HG03159 (cell line): ENCODE measurements at regions not wholly inside any gene's neighbourhood (a gene's known extent, or its start where the extent isn't known, plus 50 kb on each side); places are given as distances from the start of the nearest gene placed in this dataset.
"Not testable (repeated sequence)": the region's sequence is repeated elsewhere in the genome, so short reads cannot be mapped to it uniquely, and the experiment has no call there.

Experiments
- ATAC-seq: cut with Tn5 transposase; IDR thresholded peaks from one replicate; pipeline ENCODE4 v1.9.1; 2021; ENCODE audit warnings: mild to moderate bottlenecking, moderate library complexity; ENCODE audit not compliant: unreplicated experiment

DNA sequence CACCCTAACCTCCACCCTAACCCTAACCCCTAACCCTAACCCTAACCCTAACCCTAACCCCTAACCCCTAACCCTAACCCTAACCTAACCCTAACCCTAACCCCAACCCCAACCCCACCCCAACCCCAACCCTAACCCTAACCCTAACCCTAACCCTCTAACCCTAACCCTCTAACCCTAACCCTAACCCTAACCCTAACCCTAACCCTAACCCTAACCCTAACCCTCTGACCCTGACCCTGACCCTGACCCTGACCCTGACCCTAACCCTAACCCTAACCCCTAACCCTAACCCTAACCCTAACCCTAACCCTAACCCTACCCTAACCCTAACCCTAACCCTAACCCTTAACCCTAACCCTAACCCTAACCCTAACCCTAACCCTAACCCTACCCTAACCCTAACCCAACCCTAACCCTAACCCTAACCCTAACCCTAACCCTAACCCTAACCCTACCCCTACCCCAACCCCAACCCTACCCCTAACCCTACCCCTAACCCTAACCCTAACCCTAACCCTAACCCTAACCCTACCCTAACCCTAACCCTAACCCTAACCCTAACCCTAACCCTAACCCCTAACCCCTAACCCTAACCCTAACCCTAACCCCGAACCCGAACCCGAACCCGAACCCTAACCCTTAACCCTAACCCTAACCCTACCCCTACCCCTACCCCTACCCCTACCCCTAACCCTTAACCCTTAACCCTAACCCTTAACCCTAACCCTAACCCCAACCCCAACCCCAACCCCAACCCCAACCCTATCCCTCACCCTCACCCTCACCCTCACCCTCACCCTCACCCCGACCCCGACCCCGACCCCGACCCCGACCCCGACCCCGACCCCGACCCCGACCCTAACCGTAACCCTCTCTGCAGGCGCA is 186.2 kb upstream of the CHL1 start:
- ATAC-seq = not testable (repeated sequence)

DNA sequence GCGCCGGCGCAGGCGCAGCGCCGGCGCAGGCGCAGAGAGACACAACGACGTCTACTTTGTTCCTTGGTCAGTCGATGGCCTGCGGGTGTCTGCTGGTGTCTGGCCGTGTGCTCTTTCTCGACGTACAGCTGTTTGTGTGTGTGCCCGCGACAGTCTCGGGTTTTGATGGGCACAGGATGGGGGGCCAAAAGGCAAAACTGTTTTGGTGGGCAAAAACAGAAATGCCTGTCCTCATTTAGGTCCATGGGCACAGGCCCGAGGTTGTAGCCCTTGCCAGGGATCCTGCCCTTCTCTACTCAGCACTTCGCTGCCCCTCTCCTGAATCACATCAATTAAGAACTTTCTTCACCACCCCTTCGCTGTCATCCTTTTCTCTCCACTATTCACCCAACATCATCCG is 184.8 kb upstream of the CHL1 start:
- ATAC-seq = no peak

DNA sequence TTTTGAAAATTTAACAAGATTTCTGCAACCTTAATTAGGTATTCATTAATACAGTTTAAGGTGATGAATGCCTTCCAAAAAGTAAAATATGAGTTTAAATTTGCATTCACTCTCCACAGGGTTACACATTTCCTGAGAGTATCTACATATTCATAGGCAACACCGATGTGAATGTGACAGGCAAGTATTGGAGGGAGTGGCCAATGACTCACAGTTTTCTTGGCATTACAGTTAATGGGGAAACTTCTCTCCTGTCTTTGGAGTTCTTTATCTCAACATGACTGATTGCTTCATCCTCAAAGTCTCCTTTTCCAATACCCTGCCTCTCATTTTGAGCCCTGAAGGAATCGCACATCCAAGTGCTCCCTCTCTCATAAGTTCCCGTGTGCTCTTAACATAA is 181.9 kb upstream of the CHL1 start:
- no peak for ATAC-seq

DNA sequence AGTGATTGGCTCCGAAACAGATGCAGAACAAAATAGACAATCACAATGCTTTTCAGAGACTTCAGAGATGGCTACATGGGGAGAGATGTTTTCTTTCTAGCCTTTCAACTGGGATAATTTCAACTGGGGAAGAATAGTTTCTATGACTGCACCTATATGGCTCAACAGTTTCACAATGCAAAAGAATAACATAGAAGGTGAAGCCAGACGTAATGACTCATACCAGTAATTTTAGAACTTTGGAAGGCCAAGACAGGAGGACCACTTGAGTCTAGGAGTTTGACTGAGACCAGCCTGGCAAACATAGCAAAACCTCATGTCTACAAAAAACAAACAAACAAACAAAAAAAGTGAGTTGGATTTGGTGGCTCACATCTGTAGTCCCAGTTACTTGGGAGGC is 180.2 kb upstream of the CHL1 start:
- no peak for ATAC-seq

DNA sequence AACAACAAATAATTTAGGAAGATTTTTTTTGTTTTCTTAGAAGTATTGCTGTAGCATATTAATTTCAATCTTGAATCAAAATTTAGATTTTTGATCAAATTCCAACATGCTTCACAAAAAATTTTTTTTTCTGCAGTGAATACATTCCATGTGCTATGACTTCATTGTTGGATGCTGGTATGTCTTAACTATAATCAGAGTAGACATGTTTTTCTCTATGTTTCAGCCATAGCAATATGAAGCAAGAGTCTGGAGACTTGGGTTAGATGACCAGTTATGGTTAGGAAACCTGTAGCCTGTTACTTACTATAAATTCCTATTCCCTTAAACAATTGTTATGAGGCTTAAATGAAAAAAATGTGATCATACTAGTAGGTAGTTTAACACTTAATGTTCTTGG is 176.1 kb upstream of the CHL1 start:
- no peak for ATAC-seq

DNA sequence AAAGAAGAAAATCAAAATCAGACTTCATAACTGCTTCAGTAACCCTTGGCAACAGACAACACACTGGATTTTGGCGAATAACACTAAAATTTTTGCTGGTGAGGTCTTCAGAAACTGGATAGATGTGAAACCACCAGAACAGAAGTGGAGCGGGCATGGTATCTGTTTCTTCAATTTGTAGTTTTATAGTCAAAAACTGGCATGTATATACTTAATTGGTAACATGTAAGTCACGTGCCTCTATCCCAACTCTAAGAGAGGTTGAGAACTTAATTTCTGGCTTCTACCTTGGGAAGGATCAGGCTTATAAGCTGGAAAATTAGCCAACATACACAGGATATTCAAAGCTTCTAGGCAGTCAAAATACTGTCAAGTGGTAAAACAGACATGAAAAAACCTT is 172.6 kb upstream of the CHL1 start:
- no peak for ATAC-seq

DNA sequence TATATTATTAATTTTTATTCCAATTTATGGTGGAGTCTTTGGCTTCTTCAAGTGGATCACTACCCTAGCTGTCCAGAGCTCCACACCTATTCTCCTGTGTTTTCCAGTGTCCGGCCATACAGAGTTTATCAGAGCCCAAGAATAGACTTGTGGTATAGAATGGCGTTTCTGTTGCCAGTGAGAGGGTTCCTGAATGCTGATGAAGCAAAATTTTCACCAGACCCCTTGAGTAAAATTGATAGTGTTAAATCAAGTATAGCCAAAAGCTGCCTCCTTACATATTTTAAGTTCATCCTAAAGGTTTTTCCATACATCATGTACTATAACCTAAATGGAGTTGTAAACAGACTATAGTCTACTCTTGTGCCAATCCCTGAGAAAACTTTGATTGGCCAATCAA is 171.5 kb upstream of the CHL1 start:
- no peak for ATAC-seq

DNA sequence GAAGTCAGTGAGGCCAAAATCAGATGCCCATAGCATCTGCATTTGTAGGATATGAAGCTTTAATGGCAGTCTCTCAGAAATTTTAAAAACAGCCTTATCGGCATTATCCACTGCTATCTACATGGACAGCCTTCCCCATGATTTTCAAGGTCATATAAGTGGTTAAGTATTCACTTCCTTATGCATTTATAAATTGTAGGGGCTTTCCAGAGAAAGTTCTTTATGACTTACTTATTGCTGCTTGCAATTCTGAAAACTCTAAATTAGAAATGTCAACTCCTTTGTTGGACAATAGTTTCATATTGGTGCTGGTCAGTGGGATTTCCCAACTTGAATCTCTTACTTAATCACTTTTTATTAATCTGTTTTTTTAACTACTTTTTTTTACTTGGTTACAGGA is 160.6 kb upstream of the CHL1 start:
- not testable (repeated sequence) for ATAC-seq

DNA sequence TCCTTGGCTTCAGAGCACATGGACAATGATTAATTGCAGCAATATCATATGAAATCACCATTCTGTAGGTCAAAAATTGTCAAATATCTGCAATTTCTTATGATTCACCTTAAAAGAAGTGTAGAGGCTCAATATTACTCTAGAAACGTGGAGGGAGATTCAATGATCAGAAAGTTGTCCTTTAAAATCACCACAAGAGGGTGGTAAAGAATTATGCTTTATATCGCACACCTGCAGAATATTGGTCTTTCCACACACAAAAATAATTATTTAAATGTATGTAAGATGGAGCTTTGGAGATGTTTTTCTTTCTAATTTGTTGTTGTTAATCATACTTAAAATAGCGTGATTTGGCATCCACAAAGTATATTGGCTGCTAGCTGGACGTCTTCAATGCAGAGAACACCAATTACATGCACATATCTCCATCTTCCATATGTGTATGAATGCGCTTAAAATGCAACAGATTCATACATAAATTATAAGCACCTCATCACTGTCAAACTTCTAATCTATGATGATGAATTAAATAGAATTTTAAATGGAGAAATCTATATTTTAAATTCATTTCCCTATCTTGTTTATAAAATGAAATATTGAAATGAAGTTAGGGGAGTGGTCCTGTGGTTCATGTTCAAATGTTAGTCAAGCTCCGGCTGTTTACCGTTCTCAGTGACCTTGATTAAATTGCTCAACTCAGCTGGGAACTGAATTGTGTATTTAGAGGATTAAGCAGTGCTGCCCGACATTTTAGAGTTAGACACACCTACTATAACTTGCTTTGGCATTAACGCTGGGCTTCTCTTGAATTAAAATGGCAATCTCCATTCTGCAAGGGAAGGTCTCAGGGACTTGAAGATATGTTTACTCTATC is 153.5 kb upstream of the CHL1 start:
- not testable (repeated sequence) for ATAC-seq

DNA sequence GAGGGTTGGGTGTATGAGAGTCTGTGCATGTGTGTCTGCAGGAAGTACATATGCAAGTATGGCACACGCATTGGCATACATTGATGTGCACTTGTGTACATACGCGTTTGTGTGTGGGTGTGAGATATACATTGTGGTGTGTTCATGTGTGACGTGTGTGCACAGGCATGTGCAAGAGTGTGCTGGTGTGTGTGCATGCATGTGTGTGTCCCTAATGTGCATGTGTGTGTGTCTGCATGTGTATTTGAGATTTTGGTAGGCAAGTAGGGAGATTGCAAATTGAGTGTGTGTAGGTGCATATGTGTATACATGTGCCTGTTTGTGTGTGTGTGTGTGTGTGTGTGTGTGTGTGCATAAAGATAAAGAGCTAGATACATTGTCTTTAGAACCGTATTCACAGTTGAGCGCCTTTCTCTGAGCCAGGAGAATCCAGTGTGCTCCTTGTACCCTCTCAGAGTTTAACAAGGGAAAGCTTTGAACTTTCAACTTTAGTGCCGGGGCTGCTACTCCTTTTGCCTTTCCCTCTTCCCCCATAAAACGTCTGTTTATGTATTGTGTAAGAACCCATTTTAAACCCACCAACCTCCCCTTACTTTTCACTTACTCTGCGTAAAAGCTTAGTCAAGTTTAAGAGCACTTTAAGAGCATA is 152.4 kb upstream of the CHL1 start:
- no peak for ATAC-seq

DNA sequence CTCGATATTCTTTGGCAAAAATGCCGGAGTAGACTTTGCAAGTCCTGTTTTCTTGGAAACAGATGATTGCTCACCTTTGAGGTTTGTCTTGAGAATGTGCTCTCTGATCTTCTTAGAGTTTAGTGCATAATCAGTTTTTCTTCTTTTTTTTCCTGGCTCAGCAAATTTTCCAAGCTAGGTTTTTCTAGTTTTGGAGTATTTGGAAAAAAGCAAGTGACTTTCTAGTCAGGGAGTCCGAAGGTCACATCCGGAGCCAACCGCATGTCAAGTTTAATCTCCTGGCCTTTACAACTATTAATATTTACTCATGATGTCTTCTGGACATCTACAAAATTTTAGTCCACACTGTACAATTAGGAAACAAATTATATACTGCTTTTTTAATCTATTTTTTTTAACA is 151.6 kb upstream of the CHL1 start:
- not testable (repeated sequence) for ATAC-seq

DNA sequence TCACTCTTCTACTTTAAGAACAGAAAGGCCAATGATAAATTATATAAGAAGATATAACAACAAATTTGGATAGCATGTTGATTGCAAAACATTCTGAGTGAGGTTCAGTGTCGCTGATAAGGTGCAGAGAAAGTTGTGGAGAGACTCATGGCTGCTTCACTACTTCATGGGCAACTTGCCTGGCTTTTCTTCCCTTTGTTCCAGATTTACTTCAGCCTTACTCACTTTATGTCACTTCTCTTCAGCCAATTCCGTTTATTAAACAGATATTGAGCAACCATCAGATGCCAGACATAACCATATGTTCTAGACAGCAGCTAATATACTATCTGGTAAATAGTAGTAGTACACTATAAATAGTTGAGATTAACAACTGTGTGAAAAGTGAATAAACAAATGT is 150.0 kb upstream of the CHL1 start:
- no peak for ATAC-seq

DNA sequence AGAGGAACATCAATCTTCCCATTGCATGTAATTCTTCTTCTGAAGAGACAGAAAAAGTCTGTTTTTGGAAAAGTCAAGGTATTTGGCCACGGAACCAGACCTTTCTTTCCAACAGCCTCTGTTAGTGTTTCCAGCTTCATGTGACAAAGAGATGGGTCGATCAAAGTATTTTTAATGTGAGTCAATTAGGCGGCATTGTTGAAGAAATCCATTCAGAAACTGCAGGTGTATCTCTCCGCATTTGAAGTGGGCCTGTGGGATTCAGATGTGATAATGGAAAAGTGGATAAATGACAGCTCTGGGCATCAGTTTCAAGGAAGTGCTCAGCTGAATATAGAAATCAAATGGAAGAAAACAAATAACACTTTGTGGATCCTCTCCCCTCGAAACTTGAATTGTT is 143.1 kb upstream of the CHL1 start:
- ATAC-seq = not testable (repeated sequence)

DNA sequence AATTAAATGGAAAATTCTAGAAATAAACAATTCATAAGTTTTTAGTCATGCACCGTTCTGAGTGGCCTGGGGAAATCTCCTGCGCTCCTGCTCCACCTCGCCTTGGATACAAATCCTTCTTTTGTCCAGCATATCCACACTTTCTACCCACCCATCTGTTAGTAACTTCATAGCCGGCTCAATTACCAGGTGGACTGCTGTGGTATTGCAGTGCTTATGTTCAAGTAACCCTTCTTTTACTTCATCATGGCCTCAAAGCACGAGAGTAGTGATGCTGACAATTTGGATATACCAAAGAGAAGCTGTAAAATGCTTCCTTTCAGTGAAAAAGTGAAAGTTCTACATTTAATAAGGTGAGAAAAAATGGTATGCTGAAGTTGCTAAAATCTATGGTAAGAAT is 142.3 kb upstream of the CHL1 start:
- ATAC-seq = peak; percentile 74

DNA sequence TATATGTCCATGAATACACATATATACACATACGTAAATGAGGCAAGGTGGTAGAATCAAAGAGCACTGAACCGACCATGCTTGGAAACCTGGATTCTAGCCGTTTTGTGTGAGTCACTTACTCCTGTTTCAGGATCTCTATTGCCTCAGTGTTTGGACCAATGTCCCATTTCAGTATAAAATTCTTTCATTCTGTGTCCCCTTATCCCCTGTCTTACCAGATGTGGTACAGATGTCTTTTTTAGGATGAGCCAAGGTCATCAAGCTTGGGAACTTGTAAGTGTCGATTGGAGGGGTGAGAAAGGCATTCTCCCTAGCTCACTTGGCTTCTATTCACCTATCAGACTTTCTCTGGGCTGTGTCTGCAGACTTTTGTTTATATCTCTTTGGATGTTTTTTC is 139.9 kb upstream of the CHL1 start:
- ATAC-seq = no peak

DNA sequence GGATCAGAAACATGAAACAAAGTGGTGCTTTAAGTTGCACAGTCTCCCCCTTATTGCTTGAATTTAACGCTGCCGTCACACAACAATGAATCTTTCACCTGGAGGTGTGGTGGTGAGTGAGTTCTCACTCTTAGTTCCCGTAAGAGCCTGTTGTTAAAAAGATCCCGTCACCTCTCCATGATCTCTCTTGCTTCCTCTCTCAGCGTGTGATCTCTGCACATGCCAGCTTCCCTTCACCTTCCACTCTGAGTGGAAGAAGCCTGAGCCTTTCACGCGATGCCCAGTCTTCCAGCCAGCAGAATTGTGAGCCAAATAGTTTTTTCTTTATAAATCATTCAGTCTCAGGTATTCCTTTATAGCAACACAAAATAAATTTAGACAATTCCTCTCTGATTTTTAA is 136.7 kb upstream of the CHL1 start:
- no peak for ATAC-seq

DNA sequence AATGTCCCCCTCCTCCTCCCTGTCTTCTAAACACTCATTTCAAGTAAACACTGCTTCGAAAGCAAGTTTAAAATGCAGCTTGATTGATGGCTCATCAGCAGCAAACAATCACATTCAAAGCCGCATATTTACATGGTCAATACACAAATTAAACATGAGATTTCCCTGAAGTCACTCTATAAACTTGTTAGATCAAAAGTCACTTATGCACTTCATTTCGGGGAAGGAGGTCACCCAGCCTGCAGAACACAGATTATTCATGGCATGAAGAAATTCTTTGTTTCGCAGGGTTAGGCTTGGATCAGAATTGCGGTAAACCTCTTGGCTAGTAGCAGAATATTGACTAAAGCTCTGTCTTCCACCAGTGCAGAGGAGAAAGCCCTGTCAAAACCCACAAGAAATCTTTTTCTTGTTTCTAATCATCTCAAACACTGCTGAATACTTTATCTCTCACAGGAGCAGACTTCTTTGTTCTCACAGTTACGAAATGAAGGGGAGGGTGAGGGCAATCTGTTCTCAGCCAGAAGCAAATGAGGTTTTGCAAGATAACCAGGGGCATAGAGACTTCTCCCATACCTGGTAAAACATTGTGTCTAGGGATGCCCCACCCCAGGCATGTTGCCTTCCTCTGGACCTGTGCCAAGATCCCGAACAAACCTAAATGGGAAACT is 133.3 kb upstream of the CHL1 start:
- ATAC-seq = no peak

DNA sequence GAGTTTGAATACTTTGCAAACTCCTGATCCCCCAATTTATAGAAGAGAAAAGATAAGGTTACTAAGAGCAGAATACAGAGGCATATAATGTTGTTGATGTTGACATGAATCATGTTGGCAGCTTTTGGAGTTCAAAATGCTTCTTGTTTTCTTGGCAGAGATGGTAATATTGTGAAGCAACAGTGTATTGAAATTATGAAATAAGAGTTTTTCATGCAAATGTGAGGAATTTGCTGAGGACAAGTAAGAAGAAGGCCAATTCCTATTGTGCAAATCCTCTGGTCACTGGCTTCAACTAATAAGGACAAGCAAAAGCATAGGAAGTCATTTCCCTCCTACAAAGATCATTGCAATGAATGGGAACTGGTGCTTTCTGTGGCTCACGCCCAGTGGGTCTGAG is 126.9 kb upstream of the CHL1 start:
- ATAC-seq = no peak

DNA sequence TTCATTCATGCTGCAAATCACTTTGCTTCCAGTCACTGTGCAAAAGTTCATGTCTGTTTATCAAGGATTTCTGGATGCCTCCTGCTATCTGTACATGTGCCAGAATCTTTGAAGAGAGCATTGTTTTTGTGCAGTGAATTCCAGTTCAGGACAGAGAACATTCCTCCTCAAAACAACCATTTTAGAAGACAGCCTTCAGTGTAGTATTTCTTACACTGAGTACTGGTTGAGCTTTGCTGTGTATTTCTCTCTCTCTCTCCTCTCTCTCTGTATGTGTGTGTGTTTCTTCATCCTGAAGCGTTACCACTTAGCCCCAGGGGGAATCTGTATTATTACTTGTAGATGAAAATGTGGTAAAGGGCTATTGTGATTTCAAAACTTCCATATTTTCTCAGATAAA is 123.8 kb upstream of the CHL1 start:
- ATAC-seq = no peak

DNA sequence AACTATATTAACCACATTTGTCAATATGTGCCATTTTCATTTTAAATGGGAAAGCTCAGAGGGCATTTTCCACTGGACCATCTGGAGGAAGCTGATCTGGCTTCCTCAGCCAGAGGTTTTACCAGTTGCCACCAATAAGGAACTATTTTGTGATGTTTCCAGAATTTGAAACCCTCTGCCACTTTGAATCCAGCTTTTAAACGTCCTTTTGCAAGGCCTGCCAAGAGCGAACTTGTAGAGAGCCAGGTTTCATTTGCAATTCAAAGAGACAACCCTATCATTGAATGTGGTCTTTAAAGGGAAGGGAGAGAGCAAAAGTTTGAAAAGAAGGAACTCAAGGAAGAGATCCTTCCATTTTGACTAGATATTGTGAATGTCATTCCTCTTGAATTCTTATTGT is 123.3 kb upstream of the CHL1 start:
- ATAC-seq = no peak

DNA sequence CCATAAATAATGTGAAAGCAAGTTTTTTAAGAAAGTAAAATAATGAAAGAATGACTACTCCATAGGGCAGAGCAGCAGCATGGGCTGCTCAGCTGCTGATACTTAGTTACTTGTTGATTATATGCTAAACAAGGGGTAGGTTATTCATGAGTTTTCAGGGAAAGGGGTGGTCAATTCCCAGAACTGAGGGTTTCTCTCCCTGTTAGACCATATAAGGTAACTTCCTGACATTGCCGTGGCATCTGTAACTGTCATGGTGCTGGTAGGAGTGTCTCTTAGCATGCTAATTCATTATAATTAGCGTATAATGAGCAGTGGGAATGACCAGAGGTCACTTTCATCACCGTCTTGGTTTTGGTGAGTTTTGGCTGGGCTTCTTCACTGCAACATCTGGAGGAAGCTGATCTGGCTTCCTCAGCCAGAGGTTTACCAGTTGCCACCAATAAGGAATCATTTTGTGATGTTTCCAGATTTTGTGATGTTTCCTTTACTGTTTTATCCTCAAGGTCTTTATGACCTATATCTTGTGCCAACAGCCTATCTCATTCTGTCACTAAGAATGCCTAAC is 121.8 kb upstream of the CHL1 start:
- ATAC-seq = no peak
